ENCODE measurements at regions not wholly inside any gene's neighbourhood (a gene's known extent, or its start where the extent isn't known, plus 50 kb on each side); places are given as distances from the start of the nearest gene placed in this dataset. TPM values are rescaled to one million over a fixed set of nuclear protein-coding genes. Genes with fewer than 3 reads are reported as not detected.

Small RNAs in the stretch of these regions (small RNA-seq; reads per million reads assigned to genes)
- not detected for gene RNU1-7P (ENCODE audit: insufficient read depth)

Data from H1 (cell line).